HEK293T (cell line): ENCODE measurements at regions not wholly inside any gene's neighbourhood (a gene's known extent, or its start where the extent isn't known, plus 50 kb on each side); places are given as distances from the start of the nearest gene placed in this dataset.

ENCODE experiments used
- NFRKB ChIP-seq: fragments of 450-650 bp; IDR thresholded peaks from 2 replicates; pipeline ENCODE4 v1.6.1; 2016; ENCODE audit warnings: mild to moderate bottlenecking, moderate library complexity
- PKNOX1 ChIP-seq: fragments of 450-650 bp; IDR thresholded peaks from 2 replicates; pipeline ENCODE4 v1.6.1; 2016
- TARDBP ChIP-seq: fragments of 450-650 bp; IDR thresholded peaks from 2 replicates; pipeline ENCODE4 v1.6.1; 2016

GRCh38 chr17:83161298-83162034, 82.1 kb downstream of the METRNL start:
- no peak for TF ChIP-seq TARDBP
- TF ChIP-seq PKNOX1, result no peak
- no peak for TF ChIP-seq NFRKB
